G401 (cell line): ENCODE measurements at regions not wholly inside any gene's neighbourhood (a gene's known extent, or its start where the extent isn't known, plus 50 kb on each side); places are given as distances from the start of the nearest gene placed in this dataset.
"Not testable (repeated sequence)": the region's sequence is repeated elsewhere in the genome, so short reads cannot be mapped to it uniquely, and the experiment has no call there.

ENCODE experiments used
- DNase-seq: peaks from one replicate; pipeline ENCODE4 v3.0.0-alpha.2; 2015; ENCODE audit warnings: low spot score
- in situ Hi-C: cut with HindIII; loops from 2 replicates; pipeline ENCODE4 v1.10.0; 2016; ENCODE audit warnings: low sequenced_read_pairs, mixed read lengths

DNA sequence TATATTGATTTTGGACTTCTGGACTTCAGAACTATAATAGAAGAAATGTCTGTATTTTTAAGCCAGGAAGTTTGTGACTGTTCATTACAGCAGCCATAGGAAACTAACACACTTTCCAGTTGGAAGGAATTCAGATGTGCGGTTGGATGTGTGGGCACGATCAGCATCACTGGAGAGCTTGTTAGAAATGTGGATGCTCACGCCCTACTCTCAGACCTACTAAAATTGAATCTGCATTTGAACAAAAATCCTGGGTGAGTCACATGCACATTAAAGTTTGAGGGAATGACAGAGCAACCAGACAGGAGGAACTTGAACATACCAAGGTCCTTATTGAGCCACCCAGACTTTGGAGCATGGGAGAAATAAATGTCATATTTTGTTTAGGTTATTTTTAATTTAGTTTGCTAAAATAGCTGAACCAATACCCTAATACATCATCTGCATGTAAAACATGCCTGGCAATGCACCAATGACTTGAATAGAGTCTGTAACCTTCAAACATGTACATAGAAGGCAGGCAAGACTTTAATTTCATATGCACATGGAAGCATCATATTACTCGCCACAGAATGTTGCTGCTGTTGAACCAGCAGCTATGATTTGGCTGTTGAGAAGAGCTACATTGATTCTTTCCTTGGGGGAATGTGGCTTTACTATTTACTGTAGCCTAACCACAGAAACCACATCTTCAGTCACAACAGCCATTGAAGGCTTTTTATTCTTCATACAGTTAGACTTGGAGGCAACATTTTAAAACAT is 346.2 kb downstream of the BARHL2 start:
- DNase-seq: no peak
- in situ Hi-C loops: no loop called here

GRCh38 chr1:90362163-90362562 is 354.9 kb downstream of the BARHL2 start:
- no peak for DNase-seq
- in situ Hi-C loops: no loop called here

DNA sequence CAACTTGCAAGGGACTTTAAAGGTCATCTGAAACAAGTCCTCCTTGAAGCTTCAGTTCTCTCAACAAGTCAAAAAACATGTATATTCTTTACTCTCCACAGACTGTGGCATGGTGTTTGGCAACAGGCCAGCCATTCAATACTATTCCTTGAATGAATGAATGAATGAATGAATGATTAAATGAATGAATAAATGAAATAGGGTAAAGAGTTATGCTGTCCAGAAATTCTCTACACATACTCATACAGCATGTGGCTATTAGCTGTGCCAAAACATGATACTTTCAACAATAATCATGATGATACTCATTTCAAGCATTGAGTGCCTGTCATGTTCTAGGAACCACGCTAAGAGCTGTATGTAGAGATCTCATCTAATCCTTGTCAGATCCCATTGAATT is 356.1 kb downstream of the BARHL2 start:
- no peak for DNase-seq
- in situ Hi-C loops: no loop called here

GRCh38 chr1:90359994-90360393 is 357.1 kb downstream of the BARHL2 start:
- in situ Hi-C loops: no loop called here

DNA sequence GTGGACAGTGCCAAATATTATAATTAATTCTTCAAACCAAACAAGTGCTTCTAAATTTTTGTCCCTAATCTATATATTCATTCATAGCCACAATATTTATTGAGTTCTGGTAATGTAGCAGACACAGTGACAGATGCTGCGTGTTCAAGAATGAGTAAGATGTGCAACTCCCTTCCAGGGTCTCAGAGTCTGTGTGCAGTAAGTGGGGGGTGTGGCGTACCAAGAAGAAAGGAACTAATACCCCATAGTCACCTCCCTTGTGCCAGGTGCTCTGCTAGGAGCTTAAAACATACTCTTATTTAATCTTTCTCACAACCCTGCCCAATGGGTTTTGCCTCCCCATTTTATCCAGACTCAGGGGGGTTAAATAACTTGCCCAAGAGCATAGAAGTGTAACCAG is 358.7 kb downstream of the BARHL2 start:
- DNase-seq: no peak
- in situ Hi-C loops: no loop called here

More at GRCh38 chr1:90359994-90360393, 357.1 kb downstream of the BARHL2 start:
- DNase-seq: no peak

GRCh38 chr1:90357995-90358394 is 359.1 kb downstream of the BARHL2 start:
- in situ Hi-C loops: no loop called here
- no peak for DNase-seq

DNA sequence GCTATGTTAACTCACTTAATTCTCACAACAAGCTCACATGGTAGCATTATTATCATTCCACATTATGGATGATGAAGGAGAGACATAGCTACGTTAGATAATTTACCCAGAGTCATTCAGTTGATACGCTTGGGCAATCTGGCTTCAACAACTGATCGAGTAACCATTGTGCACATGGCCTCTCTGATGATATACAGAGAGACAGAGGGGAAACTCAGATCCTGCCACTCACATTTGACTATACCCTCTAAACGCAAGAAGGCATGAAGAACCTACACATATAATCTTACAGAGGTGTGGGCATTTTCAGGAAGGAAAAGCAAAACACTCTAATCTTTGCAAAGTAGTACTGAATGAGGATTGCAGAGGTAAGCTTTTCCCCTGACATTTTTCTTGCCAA is 360.1 kb downstream of the BARHL2 start:
- no peak for DNase-seq
- in situ Hi-C loops: no loop called here

DNA sequence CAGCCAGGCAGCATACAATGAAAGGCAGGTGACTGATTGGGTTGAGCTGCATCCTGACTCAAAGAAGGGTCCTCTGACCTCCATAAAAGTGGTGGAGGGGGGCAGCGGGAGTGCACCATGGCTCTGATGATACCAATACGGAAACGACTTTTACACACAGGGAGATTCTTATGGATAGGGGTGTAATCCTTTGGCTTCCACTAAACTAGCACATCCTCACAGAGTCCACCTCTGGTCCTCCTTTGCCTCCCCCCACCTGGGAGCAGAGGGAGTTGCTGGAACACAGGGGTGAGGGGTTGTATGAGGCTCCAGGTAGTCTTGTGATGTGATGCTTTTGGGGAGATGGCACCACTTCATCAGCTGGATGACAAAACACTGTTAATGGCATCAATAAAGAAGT is 361.0 kb downstream of the BARHL2 start:
- DNase-seq: no peak
- in situ Hi-C loops: no loop called here

- in situ Hi-C loops: no loop called here
- DNase-seq: no peak
Measured at GRCh38 chr1:90354704-90355103, 359.8 kb downstream of the ZNF326 start.

DNA sequence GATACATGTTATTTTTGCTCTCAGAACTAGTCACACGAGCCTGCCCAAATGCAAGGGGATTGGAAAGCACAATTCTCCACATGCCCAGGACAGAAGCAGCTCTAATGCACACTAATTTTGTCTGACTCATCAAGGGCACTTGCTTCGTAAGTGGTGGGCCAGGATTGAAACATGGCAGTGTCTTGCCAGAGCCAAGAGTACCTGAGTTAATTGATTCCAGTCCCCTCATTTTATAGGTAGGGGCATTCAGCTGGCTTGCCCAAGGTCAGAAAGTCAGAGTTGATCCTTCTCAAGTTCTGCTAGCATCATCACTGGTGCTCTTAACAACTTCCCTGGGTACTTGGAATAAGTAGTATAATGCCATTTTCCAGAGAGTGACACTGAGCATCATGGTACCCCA is 356.1 kb downstream of the ZNF326 start:
- in situ Hi-C loops: no loop called here
- DNase-seq: no peak

- no peak for DNase-seq
- in situ Hi-C loops: no loop called here
Measured at GRCh38 chr1:90349510-90349909, 354.6 kb downstream of the ZNF326 start.

GRCh38 chr1:90348934-90349333 is 354.0 kb downstream of the ZNF326 start:
- DNase-seq: no peak
- in situ Hi-C loops: no loop called here

GRCh38 chr1:90348459-90348858 is 353.5 kb downstream of the ZNF326 start:
- DNase-seq, in situ Hi-C loops: not testable (repeated sequence)

- DNase-seq: no peak
- in situ Hi-C loops: no loop called here
Measured at GRCh38 chr1:90347366-90347765, 352.5 kb downstream of the ZNF326 start.

GRCh38 chr1:90346757-90347156 is 351.8 kb downstream of the ZNF326 start:
- in situ Hi-C loops: no loop called here
- DNase-seq: no peak

DNA sequence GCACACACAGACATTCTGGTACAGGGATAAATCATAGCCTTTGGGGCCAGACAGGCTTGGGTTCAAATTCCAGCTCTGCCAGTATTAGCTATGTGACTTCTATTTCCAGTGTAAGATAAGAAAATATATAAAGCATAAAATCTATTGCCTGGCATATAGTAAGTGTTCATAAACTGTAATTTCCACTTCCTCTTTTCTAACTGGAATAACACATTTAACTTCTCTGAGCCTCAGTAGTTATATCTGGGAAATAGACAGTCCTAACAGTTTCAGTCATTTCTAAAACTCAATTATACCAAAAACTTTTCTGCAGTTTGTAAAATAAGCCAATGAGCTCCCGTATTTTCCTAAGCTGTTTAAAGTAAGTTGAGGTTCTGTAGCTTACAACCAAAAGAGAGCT is 351.4 kb downstream of the ZNF326 start:
- in situ Hi-C loops: no loop called here
- no peak for DNase-seq

GRCh38 chr1:90344963-90345730 is 350.2 kb downstream of the ZNF326 start:
- in situ Hi-C loops: no loop called here
- DNase-seq: no peak

- in situ Hi-C loops: no loop called here
- no peak for DNase-seq
Measured at GRCh38 chr1:90341516-90341915, 346.6 kb downstream of the ZNF326 start.

DNA sequence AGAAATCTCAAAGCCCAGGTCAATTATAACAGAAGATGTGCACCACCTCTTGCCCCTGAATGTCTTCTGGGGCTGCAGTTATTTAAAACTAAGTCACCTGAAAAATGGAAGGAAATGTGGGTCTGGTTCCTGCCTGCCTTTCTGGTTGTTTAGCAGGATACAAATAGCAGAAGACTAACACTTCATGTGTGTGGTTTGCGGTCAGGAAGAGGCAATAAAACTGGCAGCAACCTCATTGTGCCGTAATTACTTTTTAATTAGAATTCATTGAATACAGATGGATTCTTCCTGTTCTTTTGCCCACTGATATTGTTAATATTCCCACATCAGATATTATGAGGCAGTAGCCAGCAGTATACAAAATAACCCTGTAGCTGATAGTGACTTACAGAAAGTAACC is 345.7 kb downstream of the ZNF326 start:
- in situ Hi-C loops: no loop called here
- DNase-seq: no peak

- DNase-seq: no peak
Measured at GRCh38 chr1:90339811-90340210, 344.9 kb downstream of the ZNF326 start.

More at GRCh38 chr1:90339811-90340210, 344.9 kb downstream of the ZNF326 start:
- in situ Hi-C loops: no loop called here
